C4-2B (cell line): ENCODE measurements at regions not wholly inside any gene's neighbourhood (a gene's known extent, or its start where the extent isn't known, plus 50 kb on each side); places are given as distances from the start of the nearest gene placed in this dataset.

Source experiments
- H3K27ac ChIP-seq: fragments of 450-650 bp; 2 replicates; pipeline ENCODE4 v1.5.1; 2017
- CTCF ChIP-seq: fragments of 450-650 bp; conservative IDR thresholded peaks from 2 replicates; pipeline ENCODE4 v1.5.1; 2017; ENCODE audit warnings: mild to moderate bottlenecking
- ZFX ChIP-seq: fragments of 450-650 bp; IDR thresholded peaks from 2 replicates; pipeline ENCODE4 v1.6.1; 2017

- H3K27ac ChIP-seq, result no peak overlapping the region
These were observed 225.4 kb upstream of the NLRP1 start for GRCh38 chr17:5809580-5810188.

GRCh38 chr17:5812590-5812989 is 228.3 kb upstream of the NLRP1 start:
- TF ChIP-seq ZFX (no peak), CTCF (no peak)

More at GRCh38 chr17:5809580-5810188, 225.4 kb upstream of the NLRP1 start:
- TF ChIP-seq ZFX (no peak), CTCF (no peak)

GRCh38 chr17:5813357-5813756 is 229.0 kb upstream of the NLRP1 start:
- TF ChIP-seq CTCF (no peak), ZFX (no peak)
- no peak overlapping the region for H3K27ac ChIP-seq

More at GRCh38 chr17:5812590-5812989, 228.3 kb upstream of the NLRP1 start:
- no peak overlapping the region for H3K27ac ChIP-seq

- H3K27ac ChIP-seq, result no peak overlapping the region
- TF ChIP-seq ZFX, result no peak
- TF ChIP-seq CTCF, result no peak
These were observed 231.1 kb upstream of the NLRP1 start for GRCh38 chr17:5815396-5815795.

- no peak for TF ChIP-seq CTCF
- no peak overlapping the region for H3K27ac ChIP-seq
These were observed 232.3 kb upstream of the NLRP1 start for GRCh38 chr17:5816491-5817070.

GRCh38 chr17:5817475-5818395 is 233.4 kb upstream of the NLRP1 start:
- H3K27ac ChIP-seq, result no peak overlapping the region
- TF ChIP-seq ZFX (no peak), CTCF (no peak)

- TF ChIP-seq ZFX (no peak), CTCF (no peak)
- no peak overlapping the region for H3K27ac ChIP-seq
These were observed 235.1 kb upstream of the NLRP1 start for GRCh38 chr17:5819396-5819795.
